ENCODE measurements at regions not wholly inside any gene's neighbourhood (a gene's known extent, or its start where the extent isn't known, plus 50 kb on each side); places are given as distances from the start of the nearest gene placed in this dataset.

- TF ChIP-seq CTCF (IDR thresholded peaks at IDR 0.05 in 2 of 3, conservative IDR thresholded peaks at IDR 0.05 in 1 of 3; ENCODE audit: control insufficient read depth in 2 of 3, extremely low read depth in 1 of 3, insufficient read depth in 1 of 3, low read depth in 3 of 3, low read length in 3 of 3) (no peak), TAF1 (IDR thresholded peaks at IDR 0.05; ENCODE audit: borderline replicate concordance, low read depth, low read length) (no peak), NKRF (conservative IDR thresholded peaks at IDR 0.05) (no peak), ESRRA (IDR thresholded peaks at IDR 0.05; ENCODE audit: low read length) (no peak), MAX (IDR thresholded peaks at IDR 0.05; ENCODE audit: low read depth, low read length) (no peak), GABPA (IDR thresholded peaks at IDR 0.05; ENCODE audit: low read depth) (no peak)
Observed at GRCh38 chr9:36489453-36489852, 83.2 kb upstream of the MELK start.
